ENCODE measurements at regions not wholly inside any gene's neighbourhood (a gene's known extent, or its start where the extent isn't known, plus 50 kb on each side); places are given as distances from the start of the nearest gene placed in this dataset.

GRCh38 chr2:160955578-160955977 is 204.7 kb upstream of the TANK start:
- TF ChIP-seq CREB5 (CRISPR knock-in tag; IDR thresholded peaks at IDR 0.05; ENCODE audit: low read depth) (no peak), ARNTL (CRISPR knock-in tag; IDR thresholded peaks at IDR 0.05; ENCODE audit: borderline replicate concordance, low read depth) (no peak), ZNF70 (CRISPR knock-in tag; IDR thresholded peaks at IDR 0.05) (no peak), GLIS3 (CRISPR knock-in tag; IDR thresholded peaks at IDR 0.05) (no peak), RARB (CRISPR knock-in tag; IDR thresholded peaks at IDR 0.05) (no peak), ZFP30 (CRISPR knock-in tag; IDR thresholded peaks at IDR 0.05) (no peak), ZFP3 (CRISPR knock-in tag; IDR thresholded peaks at IDR 0.05) (no peak), PATZ1 (CRISPR knock-in tag; IDR thresholded peaks at IDR 0.05; ENCODE audit: borderline replicate concordance) (no peak), ESRRG (CRISPR knock-in tag; IDR thresholded peaks at IDR 0.05) (no peak), CSRNP3 (CRISPR knock-in tag; IDR thresholded peaks at IDR 0.05) (no peak), ZC3H10 (CRISPR knock-in tag; IDR thresholded peaks at IDR 0.05) (no peak), ZNF8 (CRISPR knock-in tag; IDR thresholded peaks at IDR 0.05) (no peak), OSR1 (CRISPR knock-in tag; IDR thresholded peaks at IDR 0.05) (no peak), ISL1 (CRISPR knock-in tag; IDR thresholded peaks at IDR 0.05) (no peak)

All from SK-N-SH treated with all-trans-retinoic acid at 6 μM for 48 hours (cell line).